HG03025 (cell line): ENCODE measurements at regions not wholly inside any gene's neighbourhood (a gene's known extent, or its start where the extent isn't known, plus 50 kb on each side); places are given as distances from the start of the nearest gene placed in this dataset.

Source experiments
- ATAC-seq: cut with Tn5 transposase; IDR thresholded peaks from one replicate; pipeline ENCODE4 v1.9.1; 2021; ENCODE audit warnings: mild to moderate bottlenecking, moderate library complexity; ENCODE audit not compliant: unreplicated experiment, low FRiP score

GRCh38 chr3:159196359-159196758, 394.5 kb downstream of the MFSD1 start:
- no peak for ATAC-seq

- ATAC-seq = no peak
Measured at GRCh38 chr3:159200176-159200575, 398.3 kb downstream of the MFSD1 start.

GRCh38 chr3:159208050-159208449, 406.2 kb downstream of the MFSD1 start:
- no peak for ATAC-seq

- ATAC-seq = no peak
Measured at GRCh38 chr3:159209459-159209858, 407.6 kb downstream of the MFSD1 start.

GRCh38 chr3:159210336-159210735, 408.5 kb downstream of the MFSD1 start:
- ATAC-seq = no peak

GRCh38 chr3:159216311-159216710, 414.5 kb downstream of the MFSD1 start:
- ATAC-seq = no peak

GRCh38 chr3:159219231-159219630, 417.4 kb downstream of the MFSD1 start:
- ATAC-seq = no peak

- ATAC-seq = no peak
Measured at GRCh38 chr3:159221335-159221734, 419.5 kb downstream of the MFSD1 start.

- no peak for ATAC-seq
Measured at GRCh38 chr3:159229116-159229680, 427.3 kb downstream of the MFSD1 start.

- no peak for ATAC-seq
Measured at GRCh38 chr3:159232966-159233365, 431.1 kb downstream of the MFSD1 start.

GRCh38 chr3:159233734-159234133, 431.9 kb downstream of the MFSD1 start:
- ATAC-seq = no peak

GRCh38 chr3:159234306-159234705, 432.5 kb downstream of the MFSD1 start:
- no peak for ATAC-seq

GRCh38 chr3:159236321-159236720, 434.5 kb downstream of the MFSD1 start:
- ATAC-seq = no peak

GRCh38 chr3:159237226-159237625, 435.4 kb downstream of the MFSD1 start:
- ATAC-seq = no peak

GRCh38 chr3:159238646-159239045, 436.8 kb downstream of the MFSD1 start:
- ATAC-seq = no peak

- no peak for ATAC-seq
Measured at GRCh38 chr3:159239059-159239458, 437.2 kb downstream of the MFSD1 start.

- ATAC-seq = no peak
Measured at GRCh38 chr3:159244933-159245332, 443.1 kb downstream of the MFSD1 start.

- no peak for ATAC-seq
Measured at GRCh38 chr3:159245871-159246270, 444.0 kb downstream of the MFSD1 start.

- ATAC-seq = no peak
Measured at GRCh38 chr3:159246385-159246784, 444.5 kb downstream of the MFSD1 start.

GRCh38 chr3:159249472-159250174, 447.8 kb downstream of the MFSD1 start:
- ATAC-seq = no peak

- ATAC-seq = no peak
Measured at GRCh38 chr3:159250961-159251360, 449.1 kb downstream of the MFSD1 start.

- no peak for ATAC-seq
Measured at GRCh38 chr3:159252274-159252673, 450.4 kb downstream of the MFSD1 start.
